ENCODE measurements at regions not wholly inside any gene's neighbourhood (a gene's known extent, or its start where the extent isn't known, plus 50 kb on each side); places are given as distances from the start of the nearest gene placed in this dataset.

- no peak for DNase-seq (ENCODE audit: low spot score, unreplicated experiment)
- Mint-ChIP-seq H3K27me3 (no peaks in the 10 kb centered on the region), H3K9me3 (ENCODE audit: low read depth) (no peaks in the 10 kb centered on the region), H3K36me3 (ENCODE audit: insufficient read depth) (no peaks in the 10 kb centered on the region), H3K27ac (no peak overlapping the region), H3K4me3 (ENCODE audit: low read depth) (no peak overlapping the region), H3K4me1 (ENCODE audit: low read depth) (peaks cover under 1% of the 10 kb centered on the region)
- TF ChIP-seq CTCF (IDR thresholded peaks at IDR 0.05; ENCODE audit: unreplicated experiment) = no peak
Observed at GRCh38 chr2:34998741-34999140, 1356.8 kb upstream of the CRIM1 start.

- Mint-ChIP-seq H3K27me3 (no peaks in the 10 kb centered on the region), H3K27ac (no peak overlapping the region), H3K4me3 (ENCODE audit: low read depth) (no peak overlapping the region), H3K36me3 (ENCODE audit: insufficient read depth) (no peaks in the 10 kb centered on the region), H3K9me3 (ENCODE audit: low read depth) (no peaks in the 10 kb centered on the region), H3K4me1 (ENCODE audit: low read depth) (no peaks in the 10 kb centered on the region)
- no peak for TF ChIP-seq CTCF (IDR thresholded peaks at IDR 0.05; ENCODE audit: unreplicated experiment)
- no peak for DNase-seq (ENCODE audit: low spot score, unreplicated experiment)
Observed at GRCh38 chr2:34997779-34998178, 1357.8 kb upstream of the CRIM1 start.

GRCh38 chr2:34995196-34995595 lies 1360.4 kb upstream of the CRIM1 start:
- Mint-ChIP-seq H3K4me1 (ENCODE audit: low read depth) (no peaks in the 10 kb centered on the region), H3K9me3 (ENCODE audit: low read depth) (no peaks in the 10 kb centered on the region), H3K36me3 (ENCODE audit: insufficient read depth) (no peaks in the 10 kb centered on the region), H3K27me3 (no peaks in the 10 kb centered on the region), H3K27ac (no peak overlapping the region), H3K4me3 (ENCODE audit: low read depth) (no peak overlapping the region)
- TF ChIP-seq CTCF (IDR thresholded peaks at IDR 0.05; ENCODE audit: unreplicated experiment) = no peak
- DNase-seq (ENCODE audit: low spot score, unreplicated experiment) = no peak

GRCh38 chr2:34991508-34992274 lies 1363.9 kb upstream of the CRIM1 start:
- no peaks in the 10 kb centered on the region for H3K36me3 Mint-ChIP-seq (ENCODE audit: insufficient read depth)

GRCh38 chr2:34985474-34985873 lies 1370.1 kb upstream of the CRIM1 start:
- H3K4me3 Mint-ChIP-seq (ENCODE audit: low read depth) = no peak overlapping the region

More at GRCh38 chr2:34991508-34992274, 1363.9 kb upstream of the CRIM1 start:
- no peaks in the 10 kb centered on the region for H3K27me3 Mint-ChIP-seq
- DNase-seq (ENCODE audit: low spot score, unreplicated experiment) = no peak
- H3K4me3 Mint-ChIP-seq (ENCODE audit: low read depth) = no peak overlapping the region
- H3K9me3 Mint-ChIP-seq (ENCODE audit: low read depth) = no peaks in the 10 kb centered on the region
- no peak for TF ChIP-seq CTCF (IDR thresholded peaks at IDR 0.05; ENCODE audit: unreplicated experiment)
- no peaks in the 10 kb centered on the region for H3K4me1 Mint-ChIP-seq (ENCODE audit: low read depth)
- no peak overlapping the region for H3K27ac Mint-ChIP-seq

More at GRCh38 chr2:34985474-34985873, 1370.1 kb upstream of the CRIM1 start:
- H3K36me3 Mint-ChIP-seq (ENCODE audit: insufficient read depth) = no peaks in the 10 kb centered on the region
- no peak overlapping the region for H3K27ac Mint-ChIP-seq
- peaks cover 4% of the 10 kb centered on the region for H3K9me3 Mint-ChIP-seq (ENCODE audit: low read depth)
- no peak for DNase-seq (ENCODE audit: low spot score, unreplicated experiment)
- no peaks in the 10 kb centered on the region for H3K27me3 Mint-ChIP-seq
- H3K4me1 Mint-ChIP-seq (ENCODE audit: low read depth) = no peaks in the 10 kb centered on the region
- TF ChIP-seq CTCF (IDR thresholded peaks at IDR 0.05; ENCODE audit: unreplicated experiment) = no peak
